ENCODE measurements at regions not wholly inside any gene's neighbourhood (a gene's known extent, or its start where the extent isn't known, plus 50 kb on each side); places are given as distances from the start of the nearest gene placed in this dataset.

- peaks cover 7% of the 10 kb centered on the region for H3K9me3 Mint-ChIP-seq (ENCODE audit: low read depth)
- H3K27me3 Mint-ChIP-seq (ENCODE audit: low read depth): peaks cover 4% of the 10 kb centered on the region
Measured at GRCh38 chr3:102614585-102614984, 179.8 kb downstream of the ZPLD1 start.

GRCh38 chr3:102617381-102617780 is 182.6 kb downstream of the ZPLD1 start:
- no peaks in the 10 kb centered on the region for H3K27me3 Mint-ChIP-seq (ENCODE audit: low read depth)
- no peaks in the 10 kb centered on the region for H3K36me3 Mint-ChIP-seq (ENCODE audit: low read depth)
- DNase-seq (ENCODE audit: low spot score): no peak
- H3K4me3 Mint-ChIP-seq (ENCODE audit: unreplicated experiment): no peak overlapping the region
- no peak for TF ChIP-seq CTCF (IDR thresholded peaks at IDR 0.05)
- no peak overlapping the region for H3K27ac Mint-ChIP-seq (ENCODE audit: unreplicated experiment)
- H3K9me3 Mint-ChIP-seq (ENCODE audit: low read depth): peaks cover 3% of the 10 kb centered on the region
- no peaks in the 10 kb centered on the region for H3K4me1 Mint-ChIP-seq (ENCODE audit: low read depth)

More at GRCh38 chr3:102614585-102614984, 179.8 kb downstream of the ZPLD1 start:
- no peak overlapping the region for H3K4me3 Mint-ChIP-seq (ENCODE audit: unreplicated experiment)
- no peaks in the 10 kb centered on the region for H3K4me1 Mint-ChIP-seq (ENCODE audit: low read depth)
- no peaks in the 10 kb centered on the region for H3K36me3 Mint-ChIP-seq (ENCODE audit: low read depth)
- DNase-seq (ENCODE audit: low spot score): no peak
- TF ChIP-seq CTCF (IDR thresholded peaks at IDR 0.05): no peak
- H3K27ac Mint-ChIP-seq (ENCODE audit: unreplicated experiment): no peak overlapping the region

- peaks cover 3% of the 10 kb centered on the region for H3K9me3 Mint-ChIP-seq (ENCODE audit: low read depth)
Measured at GRCh38 chr3:102619361-102619760, 184.5 kb downstream of the ZPLD1 start.

GRCh38 chr3:102629943-102630342 is 195.1 kb downstream of the ZPLD1 start:
- no peaks in the 10 kb centered on the region for H3K4me1 Mint-ChIP-seq (ENCODE audit: low read depth)
- H3K4me3 Mint-ChIP-seq (ENCODE audit: unreplicated experiment): no peak overlapping the region
- DNase-seq (ENCODE audit: low spot score): no peak
- peaks cover 3% of the 10 kb centered on the region for H3K27me3 Mint-ChIP-seq (ENCODE audit: low read depth)
- no peak for TF ChIP-seq CTCF (IDR thresholded peaks at IDR 0.05)
- H3K36me3 Mint-ChIP-seq (ENCODE audit: low read depth): no peaks in the 10 kb centered on the region
- H3K9me3 Mint-ChIP-seq (ENCODE audit: low read depth): peaks cover 14% of the 10 kb centered on the region
- H3K27ac Mint-ChIP-seq (ENCODE audit: unreplicated experiment): no peak overlapping the region

More at GRCh38 chr3:102619361-102619760, 184.5 kb downstream of the ZPLD1 start:
- no peaks in the 10 kb centered on the region for H3K27me3 Mint-ChIP-seq (ENCODE audit: low read depth)
- no peak overlapping the region for H3K4me3 Mint-ChIP-seq (ENCODE audit: unreplicated experiment)
- DNase-seq (ENCODE audit: low spot score): no peak
- no peaks in the 10 kb centered on the region for H3K36me3 Mint-ChIP-seq (ENCODE audit: low read depth)
- no peak for TF ChIP-seq CTCF (IDR thresholded peaks at IDR 0.05)
- H3K27ac Mint-ChIP-seq (ENCODE audit: unreplicated experiment): no peak overlapping the region
- H3K4me1 Mint-ChIP-seq (ENCODE audit: low read depth): no peaks in the 10 kb centered on the region

- H3K36me3 Mint-ChIP-seq (ENCODE audit: low read depth): no peaks in the 10 kb centered on the region
- H3K27ac Mint-ChIP-seq (ENCODE audit: unreplicated experiment): no peak overlapping the region
- no peak overlapping the region for H3K4me3 Mint-ChIP-seq (ENCODE audit: unreplicated experiment)
- H3K27me3 Mint-ChIP-seq (ENCODE audit: low read depth): peaks cover 3% of the 10 kb centered on the region
- no peak for DNase-seq (ENCODE audit: low spot score)
- no peak for TF ChIP-seq CTCF (IDR thresholded peaks at IDR 0.05)
- no peaks in the 10 kb centered on the region for H3K4me1 Mint-ChIP-seq (ENCODE audit: low read depth)
- peaks cover 14% of the 10 kb centered on the region for H3K9me3 Mint-ChIP-seq (ENCODE audit: low read depth)
Measured at GRCh38 chr3:102630531-102630930, 195.7 kb downstream of the ZPLD1 start.
